WTC11 (cell line): ENCODE measurements at regions not wholly inside any gene's neighbourhood (a gene's known extent, or its start where the extent isn't known, plus 50 kb on each side); places are given as distances from the start of the nearest gene placed in this dataset.

Experiments used
- ATAC-seq: fragments of 200-7000 bp; cut with Tn5 transposase; 2 replicates; pipeline ENCODE4 v1.10.0; 2021; ENCODE audit warnings: mild to moderate bottlenecking, moderate library complexity
- CTCF ChIA-PET: fragments of 300-600 bp; sonication (Branson Sonifier 250); formaldehyde crosslinking; loops from one replicate; lab custom pipeline; 2021; ENCODE audit warnings: antibody characterized with exemption; lab: Charles Lee
- POLR2A ChIA-PET: fragments of 350-600 bp; sonication (Branson Sonifier 250); formaldehyde crosslinking; loops from one replicate; lab custom pipeline; 2021; ENCODE audit warnings: antibody characterized with exemption; lab: Charles Lee
- DNase-seq: peaks from one replicate; pipeline ENCODE4 v3.0.0; 2021; ENCODE audit warnings: low spot score
- H3K27ac Mint-ChIP-seq: 2 replicates; pipeline ENCODE4 v1.8.0; 2021; ENCODE audit warnings: mixed read lengths
- H3K27me3 Mint-ChIP-seq: 2 replicates; pipeline ENCODE4 v1.8.0; 2021; ENCODE audit warnings: low read depth, mild to moderate bottlenecking, moderate library complexity, mixed read lengths
- H3K36me3 Mint-ChIP-seq: 2 replicates; pipeline ENCODE4 v1.8.0; 2021; ENCODE audit warnings: mixed read lengths
- H3K4me1 Mint-ChIP-seq: 2 replicates; pipeline ENCODE4 v1.8.0; 2022; ENCODE audit warnings: mixed read lengths
- H3K4me3 Mint-ChIP-seq: 2 replicates; pipeline ENCODE4 v1.8.0; 2021; ENCODE audit warnings: mild to moderate bottlenecking, moderate library complexity, mixed read lengths
- H3K9me3 Mint-ChIP-seq: 2 replicates; pipeline ENCODE4 v1.8.0; 2021; ENCODE audit warnings: mixed read lengths
- ATF3 ChIP-seq: sonication (generic); formaldehyde crosslinking; conservative IDR thresholded peaks from 2 replicates; pipeline ENCODE4 v1.8.1; 2022; ENCODE audit warnings: mild to moderate bottlenecking, missing genetic modification reagents
- KAT7 ChIP-seq: sonication (generic); formaldehyde crosslinking; IDR thresholded peaks from 2 replicates; pipeline ENCODE4 v1.8.1; 2023; ENCODE audit warnings: missing genetic modification reagents, mild to moderate bottlenecking, borderline replicate concordance
- MAX ChIP-seq: sonication (generic); formaldehyde crosslinking; IDR thresholded peaks from 2 replicates; pipeline ENCODE4 v1.8.0; 2022; ENCODE audit warnings: mild to moderate bottlenecking, missing genetic modification reagents
- ZBTB43 ChIP-seq: sonication (generic); formaldehyde crosslinking; IDR thresholded peaks from 2 replicates; pipeline ENCODE4 v1.8.1; 2023; ENCODE audit warnings: mild to moderate bottlenecking, missing genetic modification reagents
- ZMAT4 ChIP-seq: fragments of 250-450 bp; sonication (Bioruptor Pico); IDR thresholded peaks from 2 replicates; pipeline ENCODE4 v1.9.0; 2021; ENCODE audit warnings: mild to moderate bottlenecking
- ZNF219 ChIP-seq: sonication (generic); formaldehyde crosslinking; IDR thresholded peaks from 2 replicates; pipeline ENCODE4 v1.8.0; 2023; ENCODE audit warnings: missing genetic modification reagents, mild to moderate bottlenecking, borderline replicate concordance
- ZNF423 ChIP-seq: fragments of 250-450 bp; sonication (Bioruptor Pico); IDR thresholded peaks from 2 replicates; pipeline ENCODE4 v2.1.2; 2022; ENCODE audit warnings: mild to moderate bottlenecking, moderate library complexity
- TF ChIP-seq, protein P1 (sequence below): fragments of 250-450 bp; sonication (Bioruptor Pico); IDR thresholded peaks from 2 replicates; pipeline ENCODE4 v1.9.0; 2021; ENCODE audit warnings: mild to moderate bottlenecking, borderline replicate concordance
- TF ChIP-seq, protein P2 (sequence below): sonication (generic); formaldehyde crosslinking; IDR thresholded peaks from 2 replicates; pipeline ENCODE4 v1.8.1; 2023; ENCODE audit warnings: mild to moderate bottlenecking, missing genetic modification reagents
- TF ChIP-seq, protein P3 (sequence below): sonication (generic); formaldehyde crosslinking; IDR thresholded peaks from 2 replicates; pipeline ENCODE4 v1.8.1; 2023; ENCODE audit warnings: mild to moderate bottlenecking, moderate library complexity, missing genetic modification reagents

GRCh38 chr10:21257919-21258318 lies 267.6 kb downstream of the SKIDA1 start:
- Mint-ChIP-seq H3K36me3 (no peaks in the 10 kb centered on the region), H3K27ac (no peak overlapping the region)
- POLR2A ChIA-PET: no interaction called here

More at GRCh38 chr10:21257919-21258318, 267.6 kb downstream of the SKIDA1 start:
- H3K9me3 Mint-ChIP-seq: no peaks in the 10 kb centered on the region; the same call in 1 of the 2 replicates
- TF ChIP-seq ZBTB43: no peak
- TF ChIP-seq, protein P1, sequence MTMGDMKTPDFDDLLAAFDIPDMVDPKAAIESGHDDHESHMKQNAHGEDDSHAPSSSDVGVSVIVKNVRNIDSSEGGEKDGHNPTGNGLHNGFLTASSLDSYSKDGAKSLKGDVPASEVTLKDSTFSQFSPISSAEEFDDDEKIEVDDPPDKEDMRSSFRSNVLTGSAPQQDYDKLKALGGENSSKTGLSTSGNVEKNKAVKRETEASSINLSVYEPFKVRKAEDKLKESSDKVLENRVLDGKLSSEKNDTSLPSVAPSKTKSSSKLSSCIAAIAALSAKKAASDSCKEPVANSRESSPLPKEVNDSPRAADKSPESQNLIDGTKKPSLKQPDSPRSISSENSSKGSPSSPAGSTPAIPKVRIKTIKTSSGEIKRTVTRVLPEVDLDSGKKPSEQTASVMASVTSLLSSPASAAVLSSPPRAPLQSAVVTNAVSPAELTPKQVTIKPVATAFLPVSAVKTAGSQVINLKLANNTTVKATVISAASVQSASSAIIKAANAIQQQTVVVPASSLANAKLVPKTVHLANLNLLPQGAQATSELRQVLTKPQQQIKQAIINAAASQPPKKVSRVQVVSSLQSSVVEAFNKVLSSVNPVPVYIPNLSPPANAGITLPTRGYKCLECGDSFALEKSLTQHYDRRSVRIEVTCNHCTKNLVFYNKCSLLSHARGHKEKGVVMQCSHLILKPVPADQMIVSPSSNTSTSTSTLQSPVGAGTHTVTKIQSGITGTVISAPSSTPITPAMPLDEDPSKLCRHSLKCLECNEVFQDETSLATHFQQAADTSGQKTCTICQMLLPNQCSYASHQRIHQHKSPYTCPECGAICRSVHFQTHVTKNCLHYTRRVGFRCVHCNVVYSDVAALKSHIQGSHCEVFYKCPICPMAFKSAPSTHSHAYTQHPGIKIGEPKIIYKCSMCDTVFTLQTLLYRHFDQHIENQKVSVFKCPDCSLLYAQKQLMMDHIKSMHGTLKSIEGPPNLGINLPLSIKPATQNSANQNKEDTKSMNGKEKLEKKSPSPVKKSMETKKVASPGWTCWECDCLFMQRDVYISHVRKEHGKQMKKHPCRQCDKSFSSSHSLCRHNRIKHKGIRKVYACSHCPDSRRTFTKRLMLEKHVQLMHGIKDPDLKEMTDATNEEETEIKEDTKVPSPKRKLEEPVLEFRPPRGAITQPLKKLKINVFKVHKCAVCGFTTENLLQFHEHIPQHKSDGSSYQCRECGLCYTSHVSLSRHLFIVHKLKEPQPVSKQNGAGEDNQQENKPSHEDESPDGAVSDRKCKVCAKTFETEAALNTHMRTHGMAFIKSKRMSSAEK (CRISPR knock-in tag): no peak
- no peak for TF ChIP-seq ATF3
- no peak for TF ChIP-seq ZNF423 (CRISPR knock-in tag)
- no peak for TF ChIP-seq ZMAT4
- no peak for TF ChIP-seq MAX (CRISPR knock-in tag)
- TF ChIP-seq, protein P2, sequence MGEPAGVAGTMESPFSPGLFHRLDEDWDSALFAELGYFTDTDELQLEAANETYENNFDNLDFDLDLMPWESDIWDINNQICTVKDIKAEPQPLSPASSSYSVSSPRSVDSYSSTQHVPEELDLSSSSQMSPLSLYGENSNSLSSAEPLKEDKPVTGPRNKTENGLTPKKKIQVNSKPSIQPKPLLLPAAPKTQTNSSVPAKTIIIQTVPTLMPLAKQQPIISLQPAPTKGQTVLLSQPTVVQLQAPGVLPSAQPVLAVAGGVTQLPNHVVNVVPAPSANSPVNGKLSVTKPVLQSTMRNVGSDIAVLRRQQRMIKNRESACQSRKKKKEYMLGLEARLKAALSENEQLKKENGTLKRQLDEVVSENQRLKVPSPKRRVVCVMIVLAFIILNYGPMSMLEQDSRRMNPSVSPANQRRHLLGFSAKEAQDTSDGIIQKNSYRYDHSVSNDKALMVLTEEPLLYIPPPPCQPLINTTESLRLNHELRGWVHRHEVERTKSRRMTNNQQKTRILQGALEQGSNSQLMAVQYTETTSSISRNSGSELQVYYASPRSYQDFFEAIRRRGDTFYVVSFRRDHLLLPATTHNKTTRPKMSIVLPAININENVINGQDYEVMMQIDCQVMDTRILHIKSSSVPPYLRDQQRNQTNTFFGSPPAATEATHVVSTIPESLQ (CRISPR knock-in tag): no peak
- TF ChIP-seq KAT7 (CRISPR knock-in tag): no peak
- TF ChIP-seq, protein P3, sequence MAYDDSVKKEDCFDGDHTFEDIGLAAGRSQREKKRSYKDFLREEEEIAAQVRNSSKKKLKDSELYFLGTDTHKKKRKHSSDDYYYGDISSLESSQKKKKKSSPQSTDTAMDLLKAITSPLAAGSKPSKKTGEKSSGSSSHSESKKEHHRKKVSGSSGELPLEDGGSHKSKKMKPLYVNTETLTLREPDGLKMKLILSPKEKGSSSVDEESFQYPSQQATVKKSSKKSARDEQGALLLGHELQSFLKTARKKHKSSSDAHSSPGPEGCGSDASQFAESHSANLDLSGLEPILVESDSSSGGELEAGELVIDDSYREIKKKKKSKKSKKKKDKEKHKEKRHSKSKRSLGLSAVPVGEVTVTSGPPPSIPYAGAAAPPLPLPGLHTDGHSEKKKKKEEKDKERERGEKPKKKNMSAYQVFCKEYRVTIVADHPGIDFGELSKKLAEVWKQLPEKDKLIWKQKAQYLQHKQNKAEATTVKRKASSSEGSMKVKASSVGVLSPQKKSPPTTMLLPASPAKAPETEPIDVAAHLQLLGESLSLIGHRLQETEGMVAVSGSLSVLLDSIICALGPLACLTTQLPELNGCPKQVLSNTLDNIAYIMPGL: no peak
- no peak for TF ChIP-seq ZNF219 (CRISPR knock-in tag)
- DNase-seq (no peak), ATAC-seq (no peak)
- CTCF ChIA-PET: interaction anchor here (1.0 kb wide), 1 partner anchor 239 kb away, joined by 4 read pairs; no protein-coding TSS in a partner anchor
- H3K27me3 Mint-ChIP-seq: no peaks in the 10 kb centered on the region
- H3K4me3 Mint-ChIP-seq: no peak overlapping the region
- H3K4me1 Mint-ChIP-seq: peaks cover 15% of the 10 kb centered on the region
